ENCODE measurements at regions not wholly inside any gene's neighbourhood (a gene's known extent, or its start where the extent isn't known, plus 50 kb on each side); places are given as distances from the start of the nearest gene placed in this dataset.
A peak's percentile ranks its signal among the peaks of the same experiment; 100 is the strongest.

DNA sequence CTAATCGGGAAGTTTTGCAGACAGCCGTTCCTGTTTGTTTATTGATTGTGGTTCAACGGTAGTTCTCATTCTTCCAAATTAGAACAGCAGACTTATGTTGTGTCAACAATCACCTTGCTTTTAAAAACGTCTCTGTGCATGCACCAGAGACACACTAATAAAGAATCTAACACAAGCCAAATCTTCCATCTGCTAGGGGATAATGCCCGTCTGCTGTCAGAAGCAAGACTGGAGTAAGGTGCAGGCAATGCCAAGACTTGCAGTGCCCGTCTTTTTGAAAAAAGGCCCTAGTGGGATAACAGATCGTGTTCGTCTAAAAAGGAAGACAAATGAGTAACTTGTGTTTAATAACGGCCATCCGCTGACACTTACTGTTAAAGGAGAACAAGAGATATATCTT, 158.4 kb downstream of the KCNJ2 start:
- Histone ChIP-seq H3K79me2 (replicated peaks; ENCODE audit: insufficient read depth) (no peaks in the 10 kb centered on the region), H3K4me1 (ENCODE audit: insufficient read depth) (no peaks in the 10 kb centered on the region; the same call in 1 of the 2 replicates), H3K27ac (ENCODE audit: low read depth) (no peak overlapping the region), H3K4me2 (no peak overlapping the region), H3K9me2 (ENCODE audit: insufficient read depth) (no peaks in the 10 kb centered on the region), H2AFZ (peak overlapping the region; percentile 16; the same call in 1 of the 2 replicates), H3K36me3 (ENCODE audit: insufficient read depth) (no peaks in the 10 kb centered on the region), H3K27me3 (ENCODE audit: insufficient read depth) (no peaks in the 10 kb centered on the region), H3F3A (replicated peaks; ENCODE audit: low read depth) (no peaks in the 10 kb centered on the region), H4K20me1 (replicated peaks; ENCODE audit: insufficient read depth) (no peaks in the 10 kb centered on the region), H3K4me3 (no peak overlapping the region)
- no peaks in the 10 kb centered on the region for H3K9me3 Mint-ChIP-seq
- no peak overlapping the region for H3K27ac Mint-ChIP-seq
- peaks cover 3% of the 10 kb centered on the region; the same call in 2 of the 3 replicates for H3K4me1 Mint-ChIP-seq
- TF ChIP-seq ZNF331 (CRISPR knock-in tag; IDR thresholded peaks at IDR 0.05; ENCODE audit: low read depth) (no peak), EZH2 (IDR thresholded peaks at IDR 0.05; ENCODE audit: low read depth, unreplicated experiment) (no peak), NANOG (IDR thresholded peaks at IDR 0.05; ENCODE audit: borderline replicate concordance) (no peak), JUNB (IDR thresholded peaks at IDR 0.05; ENCODE audit: unreplicated experiment) (no peak), STAT1 (IDR thresholded peaks at IDR 0.05; ENCODE audit: unreplicated experiment) (no peak), EZH2phosphoT487 (IDR thresholded peaks at IDR 0.05; ENCODE audit: unreplicated experiment) (no peak), CREB1 (CRISPR knock-in tag; IDR thresholded peaks at IDR 0.05; ENCODE audit: low read depth) (no peak), ZNF114 (CRISPR knock-in tag; IDR thresholded peaks at IDR 0.05) (no peak), POLR2AphosphoS5 (IDR thresholded peaks at IDR 0.05; ENCODE audit: low read depth) (no peak)
- TF ChIP-seq, protein P1, sequence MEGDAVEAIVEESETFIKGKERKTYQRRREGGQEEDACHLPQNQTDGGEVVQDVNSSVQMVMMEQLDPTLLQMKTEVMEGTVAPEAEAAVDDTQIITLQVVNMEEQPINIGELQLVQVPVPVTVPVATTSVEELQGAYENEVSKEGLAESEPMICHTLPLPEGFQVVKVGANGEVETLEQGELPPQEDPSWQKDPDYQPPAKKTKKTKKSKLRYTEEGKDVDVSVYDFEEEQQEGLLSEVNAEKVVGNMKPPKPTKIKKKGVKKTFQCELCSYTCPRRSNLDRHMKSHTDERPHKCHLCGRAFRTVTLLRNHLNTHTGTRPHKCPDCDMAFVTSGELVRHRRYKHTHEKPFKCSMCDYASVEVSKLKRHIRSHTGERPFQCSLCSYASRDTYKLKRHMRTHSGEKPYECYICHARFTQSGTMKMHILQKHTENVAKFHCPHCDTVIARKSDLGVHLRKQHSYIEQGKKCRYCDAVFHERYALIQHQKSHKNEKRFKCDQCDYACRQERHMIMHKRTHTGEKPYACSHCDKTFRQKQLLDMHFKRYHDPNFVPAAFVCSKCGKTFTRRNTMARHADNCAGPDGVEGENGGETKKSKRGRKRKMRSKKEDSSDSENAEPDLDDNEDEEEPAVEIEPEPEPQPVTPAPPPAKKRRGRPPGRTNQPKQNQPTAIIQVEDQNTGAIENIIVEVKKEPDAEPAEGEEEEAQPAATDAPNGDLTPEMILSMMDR (conservative IDR thresholded peaks at IDR 0.05; ENCODE audit: low read depth in 2 of 2) = no peak
- TF ChIP-seq, protein P2, sequence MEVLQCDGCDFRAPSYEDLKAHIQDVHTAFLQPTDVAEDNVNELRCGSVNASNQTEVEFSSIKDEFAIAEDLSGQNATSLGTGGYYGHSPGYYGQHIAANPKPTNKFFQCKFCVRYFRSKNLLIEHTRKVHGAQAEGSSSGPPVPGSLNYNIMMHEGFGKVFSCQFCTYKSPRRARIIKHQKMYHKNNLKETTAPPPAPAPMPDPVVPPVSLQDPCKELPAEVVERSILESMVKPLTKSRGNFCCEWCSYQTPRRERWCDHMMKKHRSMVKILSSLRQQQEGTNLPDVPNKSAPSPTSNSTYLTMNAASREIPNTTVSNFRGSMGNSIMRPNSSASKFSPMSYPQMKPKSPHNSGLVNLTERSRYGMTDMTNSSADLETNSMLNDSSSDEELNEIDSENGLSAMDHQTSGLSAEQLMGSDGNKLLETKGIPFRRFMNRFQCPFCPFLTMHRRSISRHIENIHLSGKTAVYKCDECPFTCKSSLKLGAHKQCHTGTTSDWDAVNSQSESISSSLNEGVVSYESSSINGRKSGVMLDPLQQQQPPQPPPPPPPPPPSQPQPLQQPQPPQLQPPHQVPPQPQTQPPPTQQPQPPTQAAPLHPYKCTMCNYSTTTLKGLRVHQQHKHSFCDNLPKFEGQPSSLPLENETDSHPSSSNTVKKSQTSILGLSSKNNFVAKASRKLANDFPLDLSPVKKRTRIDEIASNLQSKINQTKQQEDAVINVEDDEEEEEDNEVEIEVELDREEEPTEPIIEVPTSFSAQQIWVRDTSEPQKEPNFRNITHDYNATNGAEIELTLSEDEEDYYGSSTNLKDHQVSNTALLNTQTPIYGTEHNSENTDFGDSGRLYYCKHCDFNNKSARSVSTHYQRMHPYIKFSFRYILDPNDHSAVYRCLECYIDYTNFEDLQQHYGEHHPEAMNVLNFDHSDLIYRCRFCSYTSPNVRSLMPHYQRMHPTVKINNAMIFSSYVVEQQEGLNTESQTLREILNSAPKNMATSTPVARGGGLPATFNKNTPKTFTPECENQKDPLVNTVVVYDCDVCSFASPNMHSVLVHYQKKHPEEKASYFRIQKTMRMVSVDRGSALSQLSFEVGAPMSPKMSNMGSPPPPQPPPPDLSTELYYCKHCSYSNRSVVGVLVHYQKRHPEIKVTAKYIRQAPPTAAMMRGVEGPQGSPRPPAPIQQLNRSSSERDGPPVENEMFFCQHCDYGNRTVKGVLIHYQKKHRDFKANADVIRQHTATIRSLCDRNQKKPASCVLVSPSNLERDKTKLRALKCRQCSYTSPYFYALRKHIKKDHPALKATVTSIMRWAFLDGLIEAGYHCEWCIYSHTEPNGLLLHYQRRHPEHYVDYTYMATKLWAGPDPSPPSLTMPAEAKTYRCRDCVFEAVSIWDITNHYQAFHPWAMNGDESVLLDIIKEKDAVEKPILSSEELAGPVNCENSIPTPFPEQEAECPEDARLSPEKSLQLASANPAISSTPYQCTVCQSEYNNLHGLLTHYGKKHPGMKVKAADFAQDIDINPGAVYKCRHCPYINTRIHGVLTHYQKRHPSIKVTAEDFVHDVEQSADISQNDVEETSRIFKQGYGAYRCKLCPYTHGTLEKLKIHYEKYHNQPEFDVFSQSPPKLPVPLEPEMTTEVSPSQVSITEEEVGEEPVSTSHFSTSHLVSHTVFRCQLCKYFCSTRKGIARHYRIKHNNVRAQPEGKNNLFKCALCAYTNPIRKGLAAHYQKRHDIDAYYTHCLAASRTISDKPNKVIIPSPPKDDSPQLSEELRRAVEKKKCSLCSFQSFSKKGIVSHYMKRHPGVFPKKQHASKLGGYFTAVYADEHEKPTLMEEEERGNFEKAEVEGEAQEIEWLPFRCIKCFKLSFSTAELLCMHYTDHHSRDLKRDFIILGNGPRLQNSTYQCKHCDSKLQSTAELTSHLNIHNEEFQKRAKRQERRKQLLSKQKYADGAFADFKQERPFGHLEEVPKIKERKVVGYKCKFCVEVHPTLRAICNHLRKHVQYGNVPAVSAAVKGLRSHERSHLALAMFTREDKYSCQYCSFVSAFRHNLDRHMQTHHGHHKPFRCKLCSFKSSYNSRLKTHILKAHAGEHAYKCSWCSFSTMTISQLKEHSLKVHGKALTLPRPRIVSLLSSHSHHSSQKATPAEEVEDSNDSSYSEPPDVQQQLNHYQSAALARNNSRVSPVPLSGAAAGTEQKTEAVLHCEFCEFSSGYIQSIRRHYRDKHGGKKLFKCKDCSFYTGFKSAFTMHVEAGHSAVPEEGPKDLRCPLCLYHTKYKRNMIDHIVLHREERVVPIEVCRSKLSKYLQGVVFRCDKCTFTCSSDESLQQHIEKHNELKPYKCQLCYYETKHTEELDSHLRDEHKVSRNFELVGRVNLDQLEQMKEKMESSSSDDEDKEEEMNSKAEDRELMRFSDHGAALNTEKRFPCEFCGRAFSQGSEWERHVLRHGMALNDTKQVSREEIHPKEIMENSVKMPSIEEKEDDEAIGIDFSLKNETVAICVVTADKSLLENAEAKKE (CRISPR knock-in tag; IDR thresholded peaks at IDR 0.05) = no peak
- TF ChIP-seq, protein P3, sequence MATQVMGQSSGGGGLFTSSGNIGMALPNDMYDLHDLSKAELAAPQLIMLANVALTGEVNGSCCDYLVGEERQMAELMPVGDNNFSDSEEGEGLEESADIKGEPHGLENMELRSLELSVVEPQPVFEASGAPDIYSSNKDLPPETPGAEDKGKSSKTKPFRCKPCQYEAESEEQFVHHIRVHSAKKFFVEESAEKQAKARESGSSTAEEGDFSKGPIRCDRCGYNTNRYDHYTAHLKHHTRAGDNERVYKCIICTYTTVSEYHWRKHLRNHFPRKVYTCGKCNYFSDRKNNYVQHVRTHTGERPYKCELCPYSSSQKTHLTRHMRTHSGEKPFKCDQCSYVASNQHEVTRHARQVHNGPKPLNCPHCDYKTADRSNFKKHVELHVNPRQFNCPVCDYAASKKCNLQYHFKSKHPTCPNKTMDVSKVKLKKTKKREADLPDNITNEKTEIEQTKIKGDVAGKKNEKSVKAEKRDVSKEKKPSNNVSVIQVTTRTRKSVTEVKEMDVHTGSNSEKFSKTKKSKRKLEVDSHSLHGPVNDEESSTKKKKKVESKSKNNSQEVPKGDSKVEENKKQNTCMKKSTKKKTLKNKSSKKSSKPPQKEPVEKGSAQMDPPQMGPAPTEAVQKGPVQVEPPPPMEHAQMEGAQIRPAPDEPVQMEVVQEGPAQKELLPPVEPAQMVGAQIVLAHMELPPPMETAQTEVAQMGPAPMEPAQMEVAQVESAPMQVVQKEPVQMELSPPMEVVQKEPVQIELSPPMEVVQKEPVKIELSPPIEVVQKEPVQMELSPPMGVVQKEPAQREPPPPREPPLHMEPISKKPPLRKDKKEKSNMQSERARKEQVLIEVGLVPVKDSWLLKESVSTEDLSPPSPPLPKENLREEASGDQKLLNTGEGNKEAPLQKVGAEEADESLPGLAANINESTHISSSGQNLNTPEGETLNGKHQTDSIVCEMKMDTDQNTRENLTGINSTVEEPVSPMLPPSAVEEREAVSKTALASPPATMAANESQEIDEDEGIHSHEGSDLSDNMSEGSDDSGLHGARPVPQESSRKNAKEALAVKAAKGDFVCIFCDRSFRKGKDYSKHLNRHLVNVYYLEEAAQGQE (IDR thresholded peaks at IDR 0.05; ENCODE audit: unreplicated experiment) = no peak
- TF ChIP-seq, protein P4, sequence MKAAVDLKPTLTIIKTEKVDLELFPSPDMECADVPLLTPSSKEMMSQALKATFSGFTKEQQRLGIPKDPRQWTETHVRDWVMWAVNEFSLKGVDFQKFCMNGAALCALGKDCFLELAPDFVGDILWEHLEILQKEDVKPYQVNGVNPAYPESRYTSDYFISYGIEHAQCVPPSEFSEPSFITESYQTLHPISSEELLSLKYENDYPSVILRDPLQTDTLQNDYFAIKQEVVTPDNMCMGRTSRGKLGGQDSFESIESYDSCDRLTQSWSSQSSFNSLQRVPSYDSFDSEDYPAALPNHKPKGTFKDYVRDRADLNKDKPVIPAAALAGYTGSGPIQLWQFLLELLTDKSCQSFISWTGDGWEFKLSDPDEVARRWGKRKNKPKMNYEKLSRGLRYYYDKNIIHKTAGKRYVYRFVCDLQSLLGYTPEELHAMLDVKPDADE (IDR thresholded peaks at IDR 0.05) = no peak
- DNase-seq (ENCODE audit: low spot score) (no peak), ATAC-seq (no peak)
- H3K27me3 Mint-ChIP-seq (ENCODE audit: insufficient read depth, low read depth, poor library complexity) = no peaks in the 10 kb centered on the region
- no peaks in the 10 kb centered on the region for H3K36me3 Mint-ChIP-seq (ENCODE audit: low read depth)
- no peak overlapping the region for H3K4me3 Mint-ChIP-seq

All from GM23338 (cell line).